OCI-LY1 (cell line): ENCODE measurements at regions not wholly inside any gene's neighbourhood (a gene's known extent, or its start where the extent isn't known, plus 50 kb on each side); places are given as distances from the start of the nearest gene placed in this dataset.

ENCODE experiments used
- CTCF ChIP-seq: fragments of 200-600 bp; sonication (generic), shearing (Covaris generic); IDR thresholded peaks from 2 replicates; pipeline ENCODE4 v1.5.1; 2017; ENCODE audit warnings: mild to moderate bottlenecking, antibody characterized with exemption, low read length, moderate library complexity, mixed read lengths
- EZH2 ChIP-seq: fragments of 200-600 bp; sonication (generic), shearing (Covaris generic); IDR thresholded peaks from 2 replicates; pipeline ENCODE4 v1.8.0; 2017; ENCODE audit warnings: borderline replicate concordance, mixed run types, mild to moderate bottlenecking, antibody characterized with exemption, low read length, moderate library complexity, mixed read lengths

DNA sequence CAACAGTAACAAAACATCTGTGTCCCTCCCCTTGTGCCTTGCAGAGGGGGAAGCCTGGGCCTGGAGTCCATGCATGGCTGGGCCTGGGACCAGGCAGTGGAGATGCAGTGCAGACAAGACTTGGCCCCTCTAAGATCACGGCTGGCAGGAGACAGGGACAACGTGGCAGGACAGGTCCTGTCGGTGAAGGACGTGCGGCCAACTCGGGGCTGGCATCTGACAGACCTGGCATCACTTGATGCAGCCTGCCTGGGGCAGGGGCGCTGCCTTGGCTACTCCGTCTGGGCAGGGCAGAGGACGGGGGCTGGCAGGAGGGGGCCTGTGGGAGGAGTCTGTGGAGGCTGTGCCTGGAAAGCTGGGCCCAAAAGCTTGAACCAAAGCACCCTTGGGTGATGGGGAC, 112.1 kb downstream of the CPZ start:
- no peak for TF ChIP-seq CTCF
- no peak for TF ChIP-seq EZH2
